ENCODE measurements at regions not wholly inside any gene's neighbourhood (a gene's known extent, or its start where the extent isn't known, plus 50 kb on each side); places are given as distances from the start of the nearest gene placed in this dataset.

DNA sequence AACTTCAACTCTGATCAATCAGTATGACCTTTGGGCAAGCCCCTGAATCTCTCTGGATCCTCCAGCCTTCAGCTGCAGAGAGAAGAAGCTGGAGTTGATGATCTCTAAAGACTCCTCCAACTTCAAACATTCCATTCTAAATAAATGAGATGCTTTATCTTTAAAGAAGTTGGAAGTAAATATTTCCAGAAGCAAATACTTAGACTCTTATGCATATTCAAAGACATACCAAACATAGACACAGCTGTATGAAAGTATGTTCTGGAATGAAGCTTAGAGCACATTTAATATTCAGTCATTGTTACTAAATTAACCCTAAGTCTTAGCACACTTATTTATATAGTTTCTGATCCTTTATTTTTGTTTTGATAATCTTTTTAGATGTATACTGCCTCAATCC lies 77.6 kb upstream of the ACP3 start:
- DNase-seq = no peak

DNA sequence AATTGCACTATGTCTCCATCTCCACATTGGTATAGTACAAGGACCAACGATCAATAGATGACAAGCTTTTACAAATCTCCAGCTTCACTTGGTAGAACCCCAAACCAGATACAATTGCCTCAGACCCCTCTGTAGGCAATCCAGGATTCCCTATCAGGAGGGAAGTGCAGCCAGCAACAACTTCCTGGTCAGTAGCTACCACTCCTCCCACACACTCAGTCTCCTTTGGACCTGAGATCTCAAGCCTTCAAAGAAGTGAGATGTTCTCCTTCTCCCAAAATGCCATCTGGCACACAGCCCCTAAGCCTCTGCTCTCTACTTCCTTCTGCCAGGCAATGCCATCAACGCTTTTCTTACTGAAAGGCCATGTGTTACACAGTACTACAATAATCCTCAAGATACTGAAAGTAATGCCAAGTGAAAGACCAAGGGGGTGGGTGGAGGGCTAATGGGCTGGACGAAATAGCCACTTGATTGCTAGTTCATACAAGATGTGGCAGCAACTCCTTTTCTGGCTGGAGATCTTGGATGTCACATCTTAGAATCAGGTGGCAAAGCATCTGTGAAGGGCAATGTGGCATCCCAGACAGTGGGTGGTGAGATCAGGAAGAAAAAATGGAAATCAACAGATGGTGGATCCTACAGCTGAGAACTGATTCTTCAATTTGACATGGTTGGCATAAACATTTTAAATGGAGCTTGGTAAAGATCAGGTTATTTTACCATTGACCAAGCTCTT lies 75.3 kb upstream of the ACP3 start:
- DNase-seq = no peak

- no peak for DNase-seq
These were observed 74.4 kb upstream of the ACP3 start for GRCh38 chr3:132242790-132243189.

DNA sequence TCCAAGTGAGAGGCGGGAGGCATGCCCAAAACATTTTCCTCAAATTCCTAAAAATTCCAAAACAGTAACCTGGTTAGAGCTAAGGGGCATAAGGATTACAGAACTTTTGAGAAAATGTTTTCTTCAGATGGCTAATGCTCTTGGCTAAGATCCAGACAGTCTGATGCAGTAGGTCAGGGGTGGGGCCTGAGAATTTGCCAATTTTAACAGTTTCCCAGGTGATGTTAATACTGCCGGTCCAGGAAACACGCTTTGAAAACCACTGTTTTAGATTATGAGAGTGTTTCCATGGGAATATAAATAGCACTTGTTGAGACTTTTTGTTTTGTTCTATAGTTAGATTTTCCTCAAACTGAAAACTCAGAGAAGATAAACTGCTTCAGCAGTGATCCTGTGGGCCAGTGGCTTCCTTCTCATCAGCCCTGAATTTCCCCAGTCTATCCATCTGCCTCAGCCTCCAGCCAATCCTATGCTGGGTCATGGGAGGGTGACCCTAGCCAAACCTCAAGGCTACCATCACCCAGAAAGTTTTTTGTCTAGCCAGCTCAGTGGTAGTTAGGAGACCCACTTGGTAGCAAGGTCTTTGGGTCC lies 71.6 kb upstream of the ACP3 start:
- no peak for DNase-seq

- DNase-seq = no peak
These were observed 71.0 kb upstream of the ACP3 start for GRCh38 chr3:132246212-132246611.

GRCh38 chr3:132247211-132247610 lies 70.0 kb upstream of the ACP3 start:
- DNase-seq = no peak

DNA sequence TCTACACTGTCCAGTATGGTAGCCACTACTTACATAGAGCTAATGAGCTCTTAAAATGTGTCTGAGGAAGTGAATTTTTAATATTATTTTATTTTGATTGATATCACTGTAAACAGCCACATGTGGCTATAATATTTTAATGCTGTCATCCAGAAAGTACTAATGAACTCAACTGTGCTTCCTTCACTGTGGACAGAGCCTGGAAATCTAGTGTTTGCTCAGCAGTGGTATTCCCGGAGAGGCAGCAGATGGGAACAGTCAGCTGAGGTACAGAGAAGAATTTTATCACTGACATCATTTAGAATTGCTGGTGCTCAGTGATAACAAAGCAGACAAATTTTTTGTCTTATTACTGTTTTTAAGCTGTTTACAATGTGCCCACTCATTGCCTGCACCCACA lies 68.7 kb upstream of the ACP3 start:
- no peak for DNase-seq

- peak; percentile 13 for DNase-seq
These were observed 63.8 kb upstream of the ACP3 start for GRCh38 chr3:132253262-132253878.

- DNase-seq = no peak
These were observed 63.0 kb upstream of the ACP3 start for GRCh38 chr3:132254076-132254755.

- DNase-seq = no peak
These were observed 62.0 kb upstream of the ACP3 start for GRCh38 chr3:132255041-132255745.

DNA sequence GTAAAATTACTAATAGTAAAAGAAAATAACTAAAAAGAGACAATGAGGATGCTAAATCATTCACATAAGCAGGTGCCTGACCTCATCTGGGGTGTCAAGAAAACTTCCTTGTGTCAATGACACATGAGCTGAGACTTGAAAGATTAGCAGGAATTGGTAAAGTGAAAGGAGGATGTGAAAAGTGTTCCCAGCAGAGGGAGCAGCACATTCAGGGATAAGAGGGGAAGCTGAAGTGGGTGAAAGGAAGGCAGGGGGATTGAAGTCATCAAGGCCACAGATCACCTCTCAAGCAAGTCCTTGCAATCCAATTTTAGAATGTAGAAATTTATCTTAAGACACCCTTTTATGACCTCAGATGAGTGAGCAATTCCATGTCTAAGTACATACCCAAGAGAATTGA lies 60.2 kb upstream of the ACP3 start:
- DNase-seq = peak; percentile 10

- no peak for DNase-seq
These were observed 55.7 kb upstream of the ACP3 start for GRCh38 chr3:132261506-132261905.

DNA sequence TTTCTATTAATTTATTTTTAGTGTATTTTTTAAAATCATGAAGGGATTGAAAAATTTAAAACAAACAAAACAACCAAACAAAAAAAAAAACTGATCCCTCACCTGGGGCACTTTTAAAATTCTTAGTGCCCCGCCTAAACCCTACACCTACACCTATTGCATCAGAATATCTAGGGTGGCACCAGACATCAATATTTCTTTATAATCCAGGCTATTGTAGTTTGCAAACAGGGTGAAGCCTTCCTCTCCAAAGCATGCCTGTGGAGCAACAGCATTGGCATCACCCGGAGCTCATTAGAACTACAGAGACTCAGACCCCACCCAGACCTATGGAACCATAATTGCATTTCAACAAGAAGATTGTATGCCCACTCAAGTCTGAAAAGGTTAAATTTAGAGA lies 54.9 kb upstream of the ACP3 start:
- DNase-seq = no peak

DNA sequence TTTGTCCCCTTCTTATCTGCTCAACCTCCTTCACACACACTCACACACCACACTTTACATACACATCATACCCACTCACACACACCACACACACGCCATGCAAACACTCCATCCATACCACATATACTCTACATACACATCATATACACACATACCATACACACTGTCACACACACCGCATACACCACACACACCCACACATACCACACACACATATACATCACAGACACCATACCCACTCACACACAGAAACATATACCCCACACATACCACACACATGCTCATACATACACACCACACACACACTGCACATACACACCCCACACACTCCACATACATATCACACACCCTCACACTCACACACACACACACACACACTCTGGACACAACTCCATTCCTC lies 54.3 kb upstream of the ACP3 start:
- no peak for DNase-seq

- DNase-seq = no peak
These were observed 52.2 kb upstream of the ACP3 start for GRCh38 chr3:132265028-132265427.

- no peak for DNase-seq
These were observed 51.7 kb upstream of the ACP3 start for GRCh38 chr3:132265488-132265887.

GRCh38 chr3:132267391-132267993 lies 49.7 kb upstream of the ACP3 start:
- no peak for DNase-seq
